K562 (cell line): ENCODE measurements at regions not wholly inside any gene's neighbourhood (a gene's known extent, or its start where the extent isn't known, plus 50 kb on each side); places are given as distances from the start of the nearest gene placed in this dataset.

ENCODE experiments used
- COPS2 ChIP-seq: fragments of 450-650 bp; conservative IDR thresholded peaks from 2 replicates; pipeline ENCODE4 v1.6.1; 2016; ENCODE audit warnings: mild to moderate bottlenecking, moderate library complexity
- E2F6 ChIP-seq, 2 experiments: IDR thresholded peaks; 2 replicates each; pipeline ENCODE4 v1.6.1; 2011; ENCODE audit warnings: borderline replicate concordance in 1 of 2, control low read depth in 1 of 2, low read depth in 1 of 2, low read length in 1 of 2, mild to moderate bottlenecking in 1 of 2, mixed read lengths in 1 of 2, moderate library complexity in 1 of 2; ENCODE audit not compliant: insufficient read depth in 1 of 2, insufficient read length in 1 of 2, poor library complexity in 1 of 2, severe bottlenecking in 1 of 2; ENCODE audit errors: extremely low read depth in 1 of 2
- ETV1 ChIP-seq: fragments of 450-650 bp; conservative IDR thresholded peaks from 2 replicates; pipeline ENCODE4 v1.6.1; 2016; ENCODE audit warnings: missing genetic modification characterization, control low read depth, low read depth, missing compliant biosample characterization
- HBP1 ChIP-seq: fragments of 450-650 bp; formaldehyde crosslinking; IDR thresholded peaks from 2 replicates; pipeline ENCODE4 v1.4.0; 2022; ENCODE audit warnings: missing genetic modification characterization
- L3MBTL2 ChIP-seq: fragments of 450-650 bp; IDR thresholded peaks from 2 replicates; pipeline ENCODE4 v1.6.1; 2016; ENCODE audit warnings: mild to moderate bottlenecking, moderate library complexity
- MCM5 ChIP-seq: fragments of 450-650 bp; IDR thresholded peaks from 2 replicates; pipeline ENCODE4 v1.6.1; 2016; ENCODE audit warnings: low read depth
- MLLT1 ChIP-seq, 2 experiments: fragments of 450-650 bp; IDR thresholded peaks; 2 replicates each; pipeline ENCODE4 v1.6.1; 2016
- NBN ChIP-seq: fragments of 450-650 bp; IDR thresholded peaks from 2 replicates; pipeline ENCODE4 v1.6.1; 2016; ENCODE audit warnings: low read depth, mild to moderate bottlenecking
- NEUROD1 ChIP-seq: fragments of 150-350 bp; IDR thresholded peaks from 2 replicates; pipeline ENCODE4 v1.6.1; 2014; ENCODE audit warnings: borderline replicate concordance, low read length, low read depth; ENCODE audit not compliant: partially characterized antibody
- NFIC ChIP-seq: fragments of 450-650 bp; IDR thresholded peaks from 2 replicates; pipeline ENCODE4 v1.6.1; 2017; ENCODE audit warnings: mild to moderate bottlenecking, inconsistent platforms
- PBX2 ChIP-seq, 2 experiments: IDR thresholded peaks in 1 of 2; conservative IDR thresholded peaks in 1 of 2; 2 replicates each; pipeline ENCODE4 v1.6.1; 2016; ENCODE audit warnings: low read depth in 2 of 2, mild to moderate bottlenecking in 1 of 2, missing compliant biosample characterization in 1 of 2, missing genetic modification characterization in 1 of 2, moderate library complexity in 1 of 2
- PCBP1 ChIP-seq: fragments of 200-400 bp; formaldehyde crosslinking; IDR thresholded peaks from 2 replicates; pipeline ENCODE4 v1.6.1; 2018; ENCODE audit warnings: mild to moderate bottlenecking, low read depth, low read length; ENCODE audit not compliant: poor library complexity, severe bottlenecking
- SIRT6 ChIP-seq: IDR thresholded peaks from one replicate; pipeline ENCODE4 v1.6.1; 2012; ENCODE audit warnings: low read depth, mild to moderate bottlenecking, control low read depth, inconsistent platforms, low read length, moderate library complexity
- TARDBP ChIP-seq: fragments of 450-650 bp; IDR thresholded peaks from 2 replicates; pipeline ENCODE4 v1.6.1; 2016
- TEAD4 ChIP-seq, 2 experiments: sonication (generic) in 1 of 2; formaldehyde crosslinking in 1 of 2; IDR thresholded peaks; 2 replicates each; pipeline versions ENCODE4 v1.6.1 to v1.8.0; 2012 to 2022; ENCODE audit warnings: borderline replicate concordance in 1 of 2, inconsistent platforms in 1 of 2, low read length in 1 of 2, mild to moderate bottlenecking in 1 of 2, missing genetic modification reagents in 1 of 2
- TRIM25 ChIP-seq: fragments of 450-650 bp; IDR thresholded peaks from 2 replicates; pipeline ENCODE4 v1.7.0; 2016; ENCODE audit warnings: borderline replicate concordance
- ZNF133 ChIP-seq: fragments of 250-450 bp; sonication (Bioruptor Pico); IDR thresholded peaks from 2 replicates; pipeline ENCODE4 v1.4.0; 2020; ENCODE audit warnings: mild to moderate bottlenecking
- ZNF174 ChIP-seq: fragments of 250-450 bp; sonication (Bioruptor Pico); IDR thresholded peaks from 2 replicates; pipeline ENCODE4 v1.4.0; 2020; ENCODE audit warnings: mild to moderate bottlenecking
- ZNF175 ChIP-seq: fragments of 200-800 bp; sonication (Bioruptor generic); IDR thresholded peaks from 2 replicates; pipeline ENCODE4 v1.6.1; 2016; ENCODE audit warnings: low read depth, mild to moderate bottlenecking, missing genetic modification characterization, missing compliant biosample characterization

GRCh38 chr1:212514056-212514614 lies 81.4 kb downstream of the NENF start (continued):
- TF ChIP-seq PBX2 (CRISPR knock-in tag; IDR thresholded peaks at IDR 0.05; ENCODE audit: low read depth) = no peak
- no peak for TF ChIP-seq PBX2 (tag; conservative IDR thresholded peaks at IDR 0.05; ENCODE audit: low read depth)
- TF ChIP-seq NFIC = peak; percentile 95
- TF ChIP-seq COPS2 = no peak
- TF ChIP-seq ZNF133 (CRISPR knock-in tag) = no peak
- TF ChIP-seq NBN = no peak
- peak; percentile 93 to 94 for TF ChIP-seq E2F6 (IDR thresholded peaks at IDR 0.05; ENCODE audit: borderline replicate concordance in 1 of 2, extremely low read depth in 1 of 2, insufficient read depth in 1 of 2, insufficient read length in 1 of 2, low read depth in 1 of 2, low read length in 1 of 2, poor library complexity in 1 of 2, severe bottlenecking in 1 of 2)
- TF ChIP-seq MLLT1 (IDR thresholded peaks at IDR 0.05) = no peak
- no peak for TF ChIP-seq TEAD4 (IDR thresholded peaks at IDR 0.05; ENCODE audit: low read length)
- no peak for TF ChIP-seq TEAD4 (CRISPR knock-in tag; IDR thresholded peaks at IDR 0.05; ENCODE audit: borderline replicate concordance)
- no peak for TF ChIP-seq HBP1 (CRISPR knock-in tag)
- no peak for TF ChIP-seq PCBP1
- peak; percentile 99 for TF ChIP-seq L3MBTL2
- TF ChIP-seq SIRT6 = no peak
- TF ChIP-seq ZNF175 = peak; percentile 49; the same call in 1 of the 2 replicates
- TF ChIP-seq ZNF174 (CRISPR knock-in tag) = no peak
- no peak for TF ChIP-seq TRIM25
- no peak for TF ChIP-seq NEUROD1
- no peak for TF ChIP-seq MCM5
- no peak for TF ChIP-seq TARDBP
- peak; percentile 98 for TF ChIP-seq ETV1
